ENCODE measurements at regions not wholly inside any gene's neighbourhood (a gene's known extent, or its start where the extent isn't known, plus 50 kb on each side); places are given as distances from the start of the nearest gene placed in this dataset.

GRCh38 chr15:69587723-69588426 lies 135.3 kb downstream of the RPLP1 start:
- TF ChIP-seq CTCF (IDR thresholded peaks at IDR 0.05; ENCODE audit: low read depth, low read length, poor library complexity, severe bottlenecking) (no peak), EZH2phosphoT487 (IDR thresholded peaks at IDR 0.05; ENCODE audit: borderline replicate concordance, low read length) (no peak)

Measured in DOHH2 (cell line).